Adipocyte (in vitro differentiated cells): ENCODE measurements at regions not wholly inside any gene's neighbourhood (a gene's known extent, or its start where the extent isn't known, plus 50 kb on each side); places are given as distances from the start of the nearest gene placed in this dataset.

ENCODE experiments used
- DNase-seq: peaks from one replicate; pipeline ENCODE4 v3.0.0-alpha.2; 2015; ENCODE audit warnings: low read depth
- H3K27me3 ChIP-seq: replicated peaks from 2 replicates; pipeline ENCODE4 v1.7.0; 2013; ENCODE audit warnings: mild to moderate bottlenecking, low read length, moderate library complexity; ENCODE audit not compliant: control insufficient read depth, insufficient read depth
- H3K36me3 ChIP-seq: 2 replicates; pipeline ENCODE4 v1.7.0; 2013; ENCODE audit warnings: low read length, mild to moderate bottlenecking, moderate library complexity; ENCODE audit not compliant: control insufficient read depth, insufficient read depth, severe bottlenecking
- H3K4me1 ChIP-seq: 2 replicates; pipeline ENCODE4 v1.7.0; 2013; ENCODE audit warnings: mild to moderate bottlenecking, low read length, moderate library complexity; ENCODE audit not compliant: control insufficient read depth, insufficient read depth
- H3K4me3 ChIP-seq: 2 replicates; pipeline ENCODE4 v1.7.0; 2013; ENCODE audit warnings: mild to moderate bottlenecking, low read length, moderate library complexity
- H3K9ac ChIP-seq: 2 replicates; pipeline ENCODE4 v1.7.0; 2013; ENCODE audit warnings: mild to moderate bottlenecking, low read length, moderate library complexity
- H3K9me3 ChIP-seq: 2 replicates; pipeline ENCODE4 v1.7.0; 2013; ENCODE audit warnings: mild to moderate bottlenecking, low read length, moderate library complexity; ENCODE audit not compliant: control insufficient read depth

- Histone ChIP-seq H3K9ac (no peak overlapping the region), H3K4me1 (no peaks in the 10 kb centered on the region), H3K27me3 (peaks cover 17% of the 10 kb centered on the region), H3K9me3 (no peaks in the 10 kb centered on the region), H3K4me3 (no peak overlapping the region), H3K36me3 (no peaks in the 10 kb centered on the region)
- DNase-seq, result no peak
These were observed 127.5 kb downstream of the SS18 start for GRCh38 chr18:25962919-25963318.

- Histone ChIP-seq H3K4me3 (no peak overlapping the region), H3K9ac (no peak overlapping the region), H3K27me3 (peaks cover 17% of the 10 kb centered on the region), H3K9me3 (no peaks in the 10 kb centered on the region), H3K4me1 (no peaks in the 10 kb centered on the region), H3K36me3 (no peaks in the 10 kb centered on the region)
- DNase-seq, result no peak
These were observed 128.2 kb downstream of the SS18 start for GRCh38 chr18:25962176-25962575.

- no peak overlapping the region for H3K9ac ChIP-seq
- H3K4me1 ChIP-seq, result no peaks in the 10 kb centered on the region
- H3K36me3 ChIP-seq, result no peaks in the 10 kb centered on the region
- H3K4me3 ChIP-seq, result no peak overlapping the region
- H3K9me3 ChIP-seq, result no peaks in the 10 kb centered on the region
- no peak for DNase-seq
- H3K27me3 ChIP-seq, result no peaks in the 10 kb centered on the region
These were observed 133.4 kb downstream of the SS18 start for GRCh38 chr18:25957017-25957416.

- no peak for DNase-seq
- Histone ChIP-seq H3K9me3 (no peaks in the 10 kb centered on the region), H3K4me1 (no peaks in the 10 kb centered on the region), H3K4me3 (no peak overlapping the region), H3K36me3 (no peaks in the 10 kb centered on the region), H3K27me3 (no peaks in the 10 kb centered on the region), H3K9ac (no peak overlapping the region)
These were observed 137.3 kb downstream of the SS18 start for GRCh38 chr18:25953111-25953510.

- Histone ChIP-seq H3K9ac (no peak overlapping the region), H3K4me1 (no peaks in the 10 kb centered on the region), H3K36me3 (no peaks in the 10 kb centered on the region), H3K4me3 (no peak overlapping the region), H3K9me3 (no peaks in the 10 kb centered on the region), H3K27me3 (no peaks in the 10 kb centered on the region)
- no peak for DNase-seq
These were observed 140.1 kb downstream of the SS18 start for GRCh38 chr18:25950321-25950720.

GRCh38 chr18:25946540-25946939 is 143.9 kb downstream of the SS18 start:
- no peak overlapping the region for H3K4me3 ChIP-seq
- H3K36me3 ChIP-seq, result no peaks in the 10 kb centered on the region
- no peak overlapping the region for H3K9ac ChIP-seq
- no peaks in the 10 kb centered on the region for H3K27me3 ChIP-seq
- DNase-seq, result no peak
- H3K9me3 ChIP-seq, result no peaks in the 10 kb centered on the region
- H3K4me1 ChIP-seq, result no peaks in the 10 kb centered on the region

GRCh38 chr18:25935356-25935755 is 155.1 kb downstream of the SS18 start:
- H3K4me3 ChIP-seq, result no peak overlapping the region

GRCh38 chr18:25931126-25931525 is 159.3 kb downstream of the SS18 start:
- H3K27me3 ChIP-seq, result no peaks in the 10 kb centered on the region
- no peaks in the 10 kb centered on the region for H3K36me3 ChIP-seq
- no peaks in the 10 kb centered on the region for H3K4me1 ChIP-seq
- no peak overlapping the region for H3K9ac ChIP-seq
- H3K9me3 ChIP-seq, result no peaks in the 10 kb centered on the region
- H3K4me3 ChIP-seq, result no peak overlapping the region
- no peak for DNase-seq

More at GRCh38 chr18:25935356-25935755, 155.1 kb downstream of the SS18 start:
- DNase-seq, result no peak
- no peaks in the 10 kb centered on the region for H3K9me3 ChIP-seq
- no peaks in the 10 kb centered on the region for H3K4me1 ChIP-seq
- no peaks in the 10 kb centered on the region for H3K36me3 ChIP-seq
- peaks cover 5% of the 10 kb centered on the region for H3K27me3 ChIP-seq
- H3K9ac ChIP-seq, result no peak overlapping the region

- no peak for DNase-seq
- H3K9me3 ChIP-seq, result no peaks in the 10 kb centered on the region
- no peak overlapping the region for H3K9ac ChIP-seq
- H3K36me3 ChIP-seq, result no peaks in the 10 kb centered on the region
- no peaks in the 10 kb centered on the region for H3K4me1 ChIP-seq
- no peaks in the 10 kb centered on the region for H3K27me3 ChIP-seq
- H3K4me3 ChIP-seq, result no peak overlapping the region
These were observed 160.6 kb downstream of the SS18 start for GRCh38 chr18:25929787-25930186.

- H3K9ac ChIP-seq, result no peak overlapping the region
- no peak for DNase-seq
- no peaks in the 10 kb centered on the region for H3K9me3 ChIP-seq
- no peaks in the 10 kb centered on the region for H3K36me3 ChIP-seq
- no peaks in the 10 kb centered on the region for H3K4me1 ChIP-seq
- no peaks in the 10 kb centered on the region for H3K27me3 ChIP-seq
- H3K4me3 ChIP-seq, result no peak overlapping the region
These were observed 162.6 kb downstream of the SS18 start for GRCh38 chr18:25927830-25928229.

- H3K9me3 ChIP-seq, result no peaks in the 10 kb centered on the region
- no peak for DNase-seq
- H3K4me1 ChIP-seq, result peaks cover under 1% of the 10 kb centered on the region
- H3K36me3 ChIP-seq, result no peaks in the 10 kb centered on the region
- H3K9ac ChIP-seq, result no peak overlapping the region
- no peaks in the 10 kb centered on the region for H3K27me3 ChIP-seq
- H3K4me3 ChIP-seq, result no peak overlapping the region
These were observed 167.2 kb downstream of the SS18 start for GRCh38 chr18:25923193-25923592.

- no peaks in the 10 kb centered on the region for H3K9me3 ChIP-seq
- no peak overlapping the region for H3K4me3 ChIP-seq
- H3K36me3 ChIP-seq, result no peaks in the 10 kb centered on the region
- H3K4me1 ChIP-seq, result peaks cover 5% of the 10 kb centered on the region
- peak; percentile 18 for DNase-seq
- no peak overlapping the region for H3K9ac ChIP-seq
- H3K27me3 ChIP-seq, result no peaks in the 10 kb centered on the region
These were observed 168.6 kb downstream of the SS18 start for GRCh38 chr18:25921677-25922421.
